ENCODE measurements at regions not wholly inside any gene's neighbourhood (a gene's known extent, or its start where the extent isn't known, plus 50 kb on each side); places are given as distances from the start of the nearest gene placed in this dataset.

GRCh38 chr7:41403291-41403690 lies 299.6 kb downstream of the INHBA start:
- Histone ChIP-seq H2BK20ac (ENCODE audit: low read depth, low read length, poor library complexity, severe bottlenecking) (no peak overlapping the region), H3K9ac (ENCODE audit: extremely low read depth, insufficient read length, low read length) (no peak overlapping the region), H3K14ac (ENCODE audit: insufficient read depth, low read length) (no peak overlapping the region), H2BK120ac (ENCODE audit: low read depth, low read length, poor library complexity, severe bottlenecking) (no peak overlapping the region), H3K4me2 (ENCODE audit: insufficient read depth, insufficient read length, low read length) (no peak overlapping the region), H3K4ac (ENCODE audit: low read depth, low read length) (no peak overlapping the region), H3T11ph (ENCODE audit: low read length) (no peak overlapping the region), H3K56ac (ENCODE audit: insufficient read length, low read depth, low read length) (no peak overlapping the region), H3K4me1 (ENCODE audit: insufficient read depth, low read length) (no peaks in the 10 kb centered on the region), H4K5ac (ENCODE audit: insufficient read length, low read depth, low read length) (no peak overlapping the region), H3K23me2 (ENCODE audit: insufficient read length, low read depth, low read length, poor library complexity, severe bottlenecking) (no peaks in the 10 kb centered on the region), H2BK5ac (ENCODE audit: insufficient read length, low read length) (no peak overlapping the region), H3K18ac (ENCODE audit: insufficient read length, low read depth, low read length) (no peak overlapping the region), H3K27ac (ENCODE audit: insufficient read length, low read depth, low read length) (no peak overlapping the region), H2BK12ac (ENCODE audit: insufficient read length, low read depth, low read length) (no peak overlapping the region), H3K79me2 (ENCODE audit: insufficient read depth, low read length) (no peaks in the 10 kb centered on the region), H3K79me1 (ENCODE audit: insufficient read depth, low read depth, low read length, poor library complexity, severe bottlenecking) (no peaks in the 10 kb centered on the region), H3K27me3 (ENCODE audit: insufficient read depth, low read length) (no peaks in the 10 kb centered on the region), H3K9me3 (ENCODE audit: control insufficient read depth, low read depth, low read length) (no peaks in the 10 kb centered on the region), H4K8ac (replicated peaks; ENCODE audit: insufficient read length, low read depth, low read length) (no peak overlapping the region), H4K91ac (ENCODE audit: insufficient read length, low read depth, low read length) (no peak overlapping the region), H2AFZ (ENCODE audit: low read length) (no peak overlapping the region), H2AK5ac (ENCODE audit: insufficient read length, low read length) (no peak overlapping the region), H2BK15ac (ENCODE audit: low read depth, low read length) (no peak overlapping the region), H3K23ac (ENCODE audit: insufficient read length, low read depth, low read length) (no peak overlapping the region), H4K20me1 (ENCODE audit: control insufficient read depth, insufficient read depth, insufficient read length) (no peaks in the 10 kb centered on the region)
- no peak for DNase-seq
- Mint-ChIP-seq H3K36me3 (ENCODE audit: insufficient read depth in 1 of 3, low read depth in 3 of 3) (no peaks in the 10 kb centered on the region; a peak in 1 of 7 replicates), H3K27ac (peak overlapping the region in 1 of 3 experiments; percentile 3; a peak in 2 of 7 replicates), H3K4me3 (no peak overlapping the region), H3K4me1 (peaks cover 33 to 34% of the 10 kb centered on the region in 2 experiments), H3K27me3 (ENCODE audit: low read depth) (no peaks in the 10 kb centered on the region; the same call in 1 of the 2 replicates), H3K9me3 (no peaks in the 10 kb centered on the region)
- no CpG with 5 or more reads among the region's 2 CpGs for WGBS (ENCODE audit: extremely low coverage, insufficient read length, low lambda C conversion rate)
- no peak for TF ChIP-seq CTCF (conservative IDR thresholded peaks at IDR 0.05)

Measured in H9 (cell line).